ENCODE measurements at regions not wholly inside any gene's neighbourhood (a gene's known extent, or its start where the extent isn't known, plus 50 kb on each side); places are given as distances from the start of the nearest gene placed in this dataset.
"Not testable (repeated sequence)": the region's sequence is repeated elsewhere in the genome, so short reads cannot be mapped to it uniquely, and the experiment has no call there.

DNA sequence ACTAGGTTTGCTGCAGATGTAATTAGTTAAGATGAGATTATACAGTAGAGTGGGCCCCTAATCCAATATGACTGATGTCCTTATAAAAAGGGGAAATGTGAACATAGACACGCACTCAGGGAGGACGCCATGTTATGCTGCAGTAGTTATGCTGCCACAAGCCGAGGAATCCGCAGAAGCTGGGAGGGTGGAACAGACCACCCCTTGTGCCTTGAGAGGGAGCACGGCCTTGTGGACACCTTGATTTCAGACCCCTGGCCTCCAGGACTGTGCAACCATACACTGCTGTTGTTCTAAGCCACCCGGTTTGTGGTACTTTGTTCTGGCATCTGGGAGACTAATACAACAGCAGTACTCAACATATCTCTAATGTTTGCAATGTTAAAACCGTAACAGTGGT, 57.9 kb upstream of the HIVEP3 start:
- Histone ChIP-seq H3K9ac (ENCODE audit: insufficient read length, low read depth) (no peak overlapping the region), H3K4me1 (ENCODE audit: insufficient read depth, insufficient read length) (peaks cover 4% of the 10 kb centered on the region), H3K9me3 (ENCODE audit: insufficient read depth, low read length) (no peaks in the 10 kb centered on the region), H3K4me3 (ENCODE audit: insufficient read length, low read depth) (no peak overlapping the region), H3K27me3 (ENCODE audit: insufficient read depth, insufficient read length) (no peaks in the 10 kb centered on the region), H3K36me3 (ENCODE audit: insufficient read depth, insufficient read length, low read length) (no peaks in the 10 kb centered on the region)
- no peak for TF ChIP-seq YY1 (IDR thresholded peaks at IDR 0.05; ENCODE audit: insufficient read depth, insufficient read length)
- no peak for TF ChIP-seq SUZ12 (IDR thresholded peaks at IDR 0.05; ENCODE audit: extremely low read depth, insufficient read depth, insufficient read length)
- TF ChIP-seq ZNF274 (IDR thresholded peaks at IDR 0.05; ENCODE audit: low read depth, low read length), result no peak
- no peak for DNase-seq (ENCODE audit: low read depth, low spot score)

DNA sequence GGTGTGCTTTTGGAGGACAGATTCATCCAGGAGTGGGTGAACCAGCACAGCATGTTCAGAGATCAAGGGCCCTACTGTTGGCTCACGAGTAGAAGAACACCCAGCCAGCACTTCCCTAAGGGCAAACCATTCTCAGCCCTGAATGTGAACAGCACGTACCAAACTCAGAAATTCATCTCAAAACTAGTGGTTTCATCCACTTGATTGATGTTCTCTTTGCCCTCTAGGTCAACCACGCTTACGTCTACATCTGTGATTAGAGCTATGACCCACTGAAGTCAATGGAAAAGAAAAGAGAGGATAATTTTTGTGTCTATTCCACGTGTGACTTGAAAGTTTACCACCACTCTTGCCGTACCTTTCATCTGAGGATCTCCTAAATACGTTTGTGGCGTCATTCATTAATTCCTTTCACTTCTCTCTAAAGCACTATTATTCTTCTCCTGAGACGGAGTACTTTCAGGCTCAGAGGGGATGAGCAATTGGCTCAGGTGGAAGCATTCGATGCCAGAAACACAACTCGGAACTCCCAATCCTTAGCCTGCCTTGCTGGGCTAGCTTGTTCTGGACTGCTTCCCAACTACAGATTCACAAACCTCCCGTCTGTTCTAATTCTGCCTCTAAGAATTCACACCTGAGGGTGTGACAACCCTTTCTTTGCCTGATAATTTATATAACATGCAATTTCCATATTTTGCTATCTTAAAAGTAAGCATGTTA, 57.3 kb upstream of the HIVEP3 start:
- H3K9me3 ChIP-seq (ENCODE audit: insufficient read depth, low read length), result no peaks in the 10 kb centered on the region
- H3K27me3 ChIP-seq (ENCODE audit: insufficient read depth, insufficient read length), result no peaks in the 10 kb centered on the region
- no peak for DNase-seq (ENCODE audit: low read depth, low spot score)
- H3K9ac ChIP-seq (ENCODE audit: insufficient read length, low read depth), result no peak overlapping the region
- H3K4me1 ChIP-seq (ENCODE audit: insufficient read depth, insufficient read length), result peaks cover 3% of the 10 kb centered on the region
- no peak overlapping the region for H3K4me3 ChIP-seq (ENCODE audit: insufficient read length, low read depth)
- no peaks in the 10 kb centered on the region for H3K36me3 ChIP-seq (ENCODE audit: insufficient read depth, insufficient read length, low read length)
- TF ChIP-seq ZNF274 (IDR thresholded peaks at IDR 0.05; ENCODE audit: low read depth, low read length) (no peak), SUZ12 (IDR thresholded peaks at IDR 0.05; ENCODE audit: extremely low read depth, insufficient read depth, insufficient read length) (no peak), YY1 (IDR thresholded peaks at IDR 0.05; ENCODE audit: insufficient read depth, insufficient read length) (no peak)

DNA sequence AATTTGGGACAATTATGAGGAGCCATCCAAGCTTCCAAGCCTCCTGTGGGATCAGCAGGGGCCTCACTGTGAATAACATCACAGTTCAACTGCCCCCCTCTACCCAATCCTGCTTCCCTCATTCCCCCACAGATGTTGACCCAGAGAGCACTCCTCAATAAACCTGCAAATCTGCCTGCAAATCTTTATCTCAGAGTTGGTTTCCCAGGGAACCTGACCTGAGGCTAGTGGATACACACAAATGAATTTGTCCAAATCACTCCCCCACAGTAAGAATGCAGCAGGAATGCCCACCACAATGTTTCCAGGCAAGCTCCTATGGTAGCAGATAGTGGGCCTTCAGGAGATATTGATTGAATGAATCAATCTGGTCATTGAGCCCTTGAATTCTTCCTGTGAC, 56.4 kb upstream of the HIVEP3 start:
- no peaks in the 10 kb centered on the region for H3K36me3 ChIP-seq (ENCODE audit: insufficient read depth, insufficient read length, low read length)
- TF ChIP-seq ZNF274 (IDR thresholded peaks at IDR 0.05; ENCODE audit: low read depth, low read length) (no peak), YY1 (IDR thresholded peaks at IDR 0.05; ENCODE audit: insufficient read depth, insufficient read length) (no peak), SUZ12 (IDR thresholded peaks at IDR 0.05; ENCODE audit: extremely low read depth, insufficient read depth, insufficient read length) (no peak)
- no peaks in the 10 kb centered on the region for H3K4me1 ChIP-seq (ENCODE audit: insufficient read depth, insufficient read length)
- no peak overlapping the region for H3K9ac ChIP-seq (ENCODE audit: insufficient read length, low read depth)
- no peak overlapping the region for H3K4me3 ChIP-seq (ENCODE audit: insufficient read length, low read depth)
- no peaks in the 10 kb centered on the region for H3K27me3 ChIP-seq (ENCODE audit: insufficient read depth, insufficient read length)
- no peaks in the 10 kb centered on the region for H3K9me3 ChIP-seq (ENCODE audit: insufficient read depth, low read length)
- no peak for DNase-seq (ENCODE audit: low read depth, low spot score)

DNA sequence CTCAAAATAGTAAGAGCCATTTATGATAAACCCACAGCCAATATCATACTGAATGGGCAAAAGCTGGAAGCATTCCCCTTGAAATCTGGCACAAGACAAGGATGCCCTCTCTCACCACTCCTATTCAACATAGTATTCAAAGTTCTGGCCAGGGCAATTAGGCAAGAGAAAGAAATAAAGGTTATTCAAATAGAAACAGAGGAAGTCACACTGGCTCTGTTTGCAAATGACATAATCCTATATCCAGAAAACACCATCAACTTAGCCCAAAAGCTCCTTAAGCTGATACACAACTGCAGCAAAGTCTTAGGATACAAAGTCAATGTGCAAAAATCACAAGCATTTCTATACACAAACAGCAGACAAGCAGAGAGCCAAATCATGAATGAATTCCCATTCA, 49.8 kb upstream of the HIVEP3 start:
- H3K27me3 ChIP-seq (ENCODE audit: insufficient read depth, insufficient read length); H3K4me3 ChIP-seq (ENCODE audit: insufficient read length, low read depth); H3K4me1 ChIP-seq (ENCODE audit: insufficient read depth, insufficient read length); DNase-seq (ENCODE audit: low read depth, low spot score); H3K36me3 ChIP-seq (ENCODE audit: insufficient read depth, insufficient read length, low read length); H3K9ac ChIP-seq (ENCODE audit: insufficient read length, low read depth): not testable (repeated sequence)
- H3K9me3 ChIP-seq (ENCODE audit: insufficient read depth, low read length), result peaks cover 14% of the 10 kb centered on the region; the same call in 1 of the 2 replicates

Measured in NT2/D1 (cell line).